Natural killer cell (primary cell): ENCODE measurements at regions not wholly inside any gene's neighbourhood (a gene's known extent, or its start where the extent isn't known, plus 50 kb on each side); places are given as distances from the start of the nearest gene placed in this dataset.

ENCODE experiments used
- ATAC-seq, 3 donors: fragments of 150-1000 bp in 2 of 3; fragments of 200-7000 bp in 1 of 3; cut with Tn5 transposase; 1 replicate in 1 of 3; 2 replicates in 2 of 3; pipeline ENCODE4 v1.10.0; 2021; ENCODE audit warnings: mild to moderate bottlenecking in 2 of 3, moderate library complexity in 2 of 3
- DNase-seq, 2 donors: peaks; one replicate each; pipeline versions ENCODE4 v3.0.0 to v3.0.0-alpha.2; 2013 to 2021; ENCODE audit warnings: mixed read lengths in 1 of 2
- H3K27ac ChIP-seq: one replicate; pipeline ENCODE4 v1.5.1; 2013; ENCODE audit warnings: mild to moderate bottlenecking, low read length
- H3K27me3 ChIP-seq: one replicate; pipeline ENCODE4 v1.6.1; 2013; ENCODE audit warnings: low read length; ENCODE audit not compliant: control insufficient read depth, insufficient read depth
- H3K36me3 ChIP-seq: one replicate; pipeline ENCODE4 v1.6.1; 2013; ENCODE audit warnings: low read length; ENCODE audit not compliant: control insufficient read depth, insufficient read depth
- H3K4me1 ChIP-seq: one replicate; pipeline ENCODE4 v1.6.1; 2013; ENCODE audit warnings: low read length; ENCODE audit not compliant: control insufficient read depth, insufficient read depth
- H3K4me3 ChIP-seq: one replicate; pipeline ENCODE4 v1.5.1; 2013; ENCODE audit warnings: low read length
- H3K9me3 ChIP-seq: one replicate; pipeline ENCODE4 v1.6.1; 2013; ENCODE audit warnings: low read length; ENCODE audit not compliant: control insufficient read depth, insufficient read depth
- H3K27ac Mint-ChIP-seq, 2 donors: one replicate each; pipeline ENCODE4 v1.8.0; 2022; ENCODE audit warnings: mild to moderate bottlenecking in 2 of 2, mixed read lengths in 2 of 2, moderate library complexity in 1 of 2
- H3K27me3 Mint-ChIP-seq, 2 donors: one replicate each; pipeline ENCODE4 v1.8.0; 2022; ENCODE audit warnings: low read depth in 2 of 2, mixed read lengths in 2 of 2
- H3K36me3 Mint-ChIP-seq: one replicate; pipeline ENCODE4 v1.8.0; 2022; ENCODE audit warnings: mixed read lengths
- H3K4me1 Mint-ChIP-seq, 2 donors: one replicate each; pipeline ENCODE4 v1.8.0; 2022; ENCODE audit warnings: mixed read lengths in 2 of 2
- H3K4me3 Mint-ChIP-seq: one replicate; pipeline ENCODE4 v1.8.0; 2022; ENCODE audit warnings: mild to moderate bottlenecking, moderate library complexity, mixed read lengths
- H3K9me3 Mint-ChIP-seq, 2 donors: one replicate each; pipeline ENCODE4 v1.8.0; 2022; ENCODE audit warnings: mixed read lengths in 2 of 2
- CTCF ChIP-seq: fragments of 200-600 bp; IDR thresholded peaks from one replicate; pipeline ENCODE4 v1.8.0; 2022; ENCODE audit warnings: antibody characterized with exemption
- WGBS: methylation state at CpG from one replicate; pipeline ENCODE4 v1.1.7; 2013; ENCODE audit warnings: missing lambda C conversion rate; ENCODE audit not compliant: insufficient coverage; 5-methylcytosine and 5-hydroxymethylcytosine counted together
- intact Hi-C: fragments of 100-400 bp; cut with micrococcal nuclease; formaldehyde crosslinking; loops from one replicate; pipeline ENCODE4 v1.14.2; 2022

- Mint-ChIP-seq H3K27me3 (no peaks in the 10 kb centered on the region), H3K4me3 (no peak overlapping the region), H3K9me3 (peaks cover 3 to 5% of the 10 kb centered on the region in 2 donors), H3K27ac (no peak overlapping the region), H3K4me1 (no peaks in the 10 kb centered on the region), H3K36me3 (no peaks in the 10 kb centered on the region)
- Histone ChIP-seq H3K27ac (no peak overlapping the region), H3K27me3 (no peaks in the 10 kb centered on the region), H3K36me3 (no peaks in the 10 kb centered on the region), H3K4me1 (no peaks in the 10 kb centered on the region), H3K9me3 (no peaks in the 10 kb centered on the region), H3K4me3 (no peak overlapping the region)
- no peak for ATAC-seq
- no peak for TF ChIP-seq CTCF
- DNase-seq: no peak
- no CpG with 5 or more reads among the region's 2 CpGs for WGBS
- intact Hi-C loops: no loop called here
Observed at GRCh38 chr13:34758628-34759027, 183.4 kb upstream of the NBEA start.

GRCh38 chr13:34762312-34762711 lies 179.8 kb upstream of the NBEA start:
- H3K9me3 Mint-ChIP-seq: peaks cover 5 to 8% of the 10 kb centered on the region in 2 donors
- H3K9me3 ChIP-seq: no peaks in the 10 kb centered on the region
- H3K27me3 Mint-ChIP-seq: no peaks in the 10 kb centered on the region
- no peaks in the 10 kb centered on the region for H3K4me1 ChIP-seq
- peaks cover 6% of the 10 kb centered on the region for H3K36me3 Mint-ChIP-seq
- no peak for TF ChIP-seq CTCF
- intact Hi-C loops: no loop called here
- no peak overlapping the region for H3K4me3 ChIP-seq
- no peaks in the 10 kb centered on the region for H3K4me1 Mint-ChIP-seq
- no peak overlapping the region for H3K27ac ChIP-seq
- H3K27ac Mint-ChIP-seq: no peak overlapping the region
- H3K4me3 Mint-ChIP-seq: no peak overlapping the region
- WGBS: 100% methylated on average over 1 of the region's 2 CpGs
- H3K36me3 ChIP-seq: no peaks in the 10 kb centered on the region
- DNase-seq (no peak), ATAC-seq (no peak)
- H3K27me3 ChIP-seq: no peaks in the 10 kb centered on the region

GRCh38 chr13:34764246-34764645 lies 177.8 kb upstream of the NBEA start:
- peaks cover 6% of the 10 kb centered on the region for H3K36me3 Mint-ChIP-seq
- H3K4me3 Mint-ChIP-seq: no peak overlapping the region
- intact Hi-C loops: no loop called here
- H3K27ac Mint-ChIP-seq: no peak overlapping the region
- 91% methylated on average over 2 of the region's 2 CpGs for WGBS
- H3K36me3 ChIP-seq: no peaks in the 10 kb centered on the region
- peaks cover 5 to 8% of the 10 kb centered on the region in 2 donors for H3K9me3 Mint-ChIP-seq
- TF ChIP-seq CTCF: no peak
- no peak overlapping the region for H3K27ac ChIP-seq
- no peaks in the 10 kb centered on the region for H3K4me1 Mint-ChIP-seq
- no peaks in the 10 kb centered on the region for H3K27me3 ChIP-seq
- ATAC-seq (no peak), DNase-seq (no peak)
- H3K27me3 Mint-ChIP-seq: no peaks in the 10 kb centered on the region
- no peaks in the 10 kb centered on the region for H3K4me1 ChIP-seq
- no peaks in the 10 kb centered on the region for H3K9me3 ChIP-seq
- no peak overlapping the region for H3K4me3 ChIP-seq

GRCh38 chr13:34765446-34766180 lies 176.5 kb upstream of the NBEA start:
- Mint-ChIP-seq H3K4me3 (no peak overlapping the region), H3K4me1 (no peaks in the 10 kb centered on the region), H3K36me3 (peaks cover 6% of the 10 kb centered on the region), H3K27me3 (no peaks in the 10 kb centered on the region), H3K27ac (no peak overlapping the region), H3K9me3 (peaks cover 1 to 8% of the 10 kb centered on the region in 2 donors)
- no peaks in the 10 kb centered on the region for H3K36me3 ChIP-seq
- intact Hi-C loops: no loop called here
- TF ChIP-seq CTCF: no peak
- H3K4me3 ChIP-seq: no peak overlapping the region
- H3K4me1 ChIP-seq: no peaks in the 10 kb centered on the region
- no peaks in the 10 kb centered on the region for H3K27me3 ChIP-seq
- WGBS: 98% methylated on average over 5 of the region's 6 CpGs
- H3K9me3 ChIP-seq: no peaks in the 10 kb centered on the region
- DNase-seq: no peak
- no peak overlapping the region for H3K27ac ChIP-seq
- no peak for ATAC-seq
